ENCODE measurements at regions not wholly inside any gene's neighbourhood (a gene's known extent, or its start where the extent isn't known, plus 50 kb on each side); places are given as distances from the start of the nearest gene placed in this dataset.
A peak's percentile ranks its signal among the peaks of the same experiment; 100 is the strongest.
"Not testable (repeated sequence)": the region's sequence is repeated elsewhere in the genome, so short reads cannot be mapped to it uniquely, and the experiment has no call there.

DNA sequence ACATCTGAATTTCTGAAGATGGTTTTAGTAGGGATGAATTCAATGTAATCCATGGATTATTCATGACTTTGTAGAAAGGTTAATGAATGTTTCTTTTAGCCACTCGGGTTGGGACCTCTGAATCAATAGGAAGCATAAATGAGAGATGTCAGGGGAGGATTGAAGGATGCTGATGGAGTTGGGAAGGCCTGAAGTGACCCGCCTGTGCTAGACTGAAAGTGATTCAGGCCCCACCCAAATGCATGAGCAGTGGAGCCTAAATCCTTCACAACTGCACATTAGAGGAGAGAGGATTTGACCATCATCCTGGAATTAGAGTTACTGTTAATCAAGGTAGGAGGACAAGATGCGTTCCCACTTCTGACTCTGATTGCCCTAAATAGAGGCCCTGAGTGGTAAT lies 162.2 kb upstream of the PTPN20 start:
- DNase-seq = not testable (repeated sequence)

DNA sequence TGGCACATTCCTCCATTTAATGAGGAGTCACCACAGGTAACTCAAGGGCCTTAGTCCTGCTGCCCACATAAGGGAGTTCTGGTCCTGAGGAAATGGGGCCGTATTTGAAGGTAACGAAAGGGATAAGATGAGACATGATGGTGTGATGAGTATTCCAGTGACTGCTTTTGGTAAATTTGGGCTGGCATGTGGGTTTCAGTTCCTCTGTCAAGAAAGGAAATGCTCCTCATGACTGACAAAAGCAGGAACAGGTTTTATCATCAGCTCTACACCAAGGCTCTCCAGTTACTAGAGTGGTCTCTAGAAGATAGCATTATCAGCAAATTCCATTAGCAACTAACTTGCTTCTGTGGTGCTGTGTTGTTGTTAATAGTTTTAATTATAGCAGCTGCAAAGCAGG lies 161.8 kb upstream of the PTPN20 start:
- DNase-seq = not testable (repeated sequence)

DNA sequence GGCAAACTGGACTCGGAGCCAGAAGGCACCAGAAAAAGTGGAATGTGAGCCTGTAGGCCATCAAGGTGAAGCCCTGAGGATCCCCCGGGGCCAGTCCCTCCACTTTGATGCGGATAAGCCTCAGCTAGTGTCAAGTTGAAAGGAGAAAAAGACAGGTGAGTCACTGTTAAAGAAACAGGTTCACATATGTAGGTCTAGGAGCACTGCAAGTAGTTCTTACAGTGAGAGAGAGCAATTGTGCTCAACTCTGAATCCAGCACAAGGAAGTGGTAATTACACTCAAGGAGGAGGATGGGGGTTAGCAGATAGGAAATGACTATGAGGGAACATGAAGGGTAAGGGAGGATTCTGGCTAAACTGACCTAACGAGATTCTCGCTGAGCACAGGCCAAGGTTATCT lies 157.5 kb upstream of the PTPN20 start:
- not testable (repeated sequence) for DNase-seq

DNA sequence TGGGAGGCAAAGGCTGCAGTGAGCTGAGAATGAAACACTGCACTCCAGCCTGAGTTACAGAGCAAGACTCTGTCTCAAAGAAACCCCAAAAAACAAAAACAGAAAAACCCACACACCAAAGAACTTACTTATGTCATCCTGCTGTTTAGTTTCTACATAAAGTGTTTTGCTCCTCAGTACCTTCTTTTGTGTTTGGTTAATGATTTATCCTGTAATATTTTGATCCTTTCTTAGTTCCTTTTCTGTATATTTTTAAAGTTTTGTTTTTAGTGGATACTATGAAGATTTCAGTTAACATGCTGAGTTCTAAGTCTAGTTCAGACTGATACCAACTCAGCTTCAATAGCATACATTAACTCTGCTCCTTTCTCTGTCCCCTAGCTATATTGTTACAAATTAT lies 149.8 kb upstream of the PTPN20 start:
- DNase-seq = not testable (repeated sequence)

DNA sequence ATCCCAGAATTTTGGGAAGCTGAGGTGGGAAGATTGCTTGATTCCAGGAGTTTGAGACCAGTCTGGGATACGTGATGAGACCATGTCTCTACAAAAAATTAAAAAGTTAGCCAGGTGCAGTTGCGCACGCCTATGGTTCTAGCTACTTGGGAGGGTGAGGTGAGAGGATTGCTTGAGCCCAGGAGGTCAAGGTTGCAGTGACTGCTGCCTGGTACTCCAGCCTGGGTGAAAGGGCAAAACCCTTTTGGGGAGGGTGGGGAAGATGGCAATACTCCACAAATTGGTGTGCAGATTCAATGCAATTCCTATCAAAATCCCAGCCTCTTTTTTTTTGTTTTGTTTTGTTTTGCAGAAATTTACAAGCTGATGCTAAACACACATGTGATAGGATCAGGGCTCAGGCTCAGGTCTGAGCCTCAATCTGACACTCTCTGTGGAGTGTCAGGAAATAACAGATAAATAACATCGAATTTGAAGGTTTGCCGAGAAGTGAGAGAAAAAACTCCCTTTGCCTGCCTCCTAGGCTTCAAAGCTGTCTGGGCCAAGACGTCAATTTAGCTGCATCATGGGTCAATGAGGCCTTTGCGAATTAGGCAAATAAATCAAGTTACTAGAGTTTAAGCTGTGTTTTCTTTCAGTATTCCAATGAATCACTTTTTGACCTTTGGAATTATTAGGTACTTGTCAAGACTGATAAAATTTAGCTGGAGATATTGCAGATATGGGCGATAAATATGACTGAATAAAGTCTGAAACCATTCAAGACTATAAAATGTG lies 142.5 kb upstream of the PTPN20 start:
- DNase-seq = not testable (repeated sequence)

DNA sequence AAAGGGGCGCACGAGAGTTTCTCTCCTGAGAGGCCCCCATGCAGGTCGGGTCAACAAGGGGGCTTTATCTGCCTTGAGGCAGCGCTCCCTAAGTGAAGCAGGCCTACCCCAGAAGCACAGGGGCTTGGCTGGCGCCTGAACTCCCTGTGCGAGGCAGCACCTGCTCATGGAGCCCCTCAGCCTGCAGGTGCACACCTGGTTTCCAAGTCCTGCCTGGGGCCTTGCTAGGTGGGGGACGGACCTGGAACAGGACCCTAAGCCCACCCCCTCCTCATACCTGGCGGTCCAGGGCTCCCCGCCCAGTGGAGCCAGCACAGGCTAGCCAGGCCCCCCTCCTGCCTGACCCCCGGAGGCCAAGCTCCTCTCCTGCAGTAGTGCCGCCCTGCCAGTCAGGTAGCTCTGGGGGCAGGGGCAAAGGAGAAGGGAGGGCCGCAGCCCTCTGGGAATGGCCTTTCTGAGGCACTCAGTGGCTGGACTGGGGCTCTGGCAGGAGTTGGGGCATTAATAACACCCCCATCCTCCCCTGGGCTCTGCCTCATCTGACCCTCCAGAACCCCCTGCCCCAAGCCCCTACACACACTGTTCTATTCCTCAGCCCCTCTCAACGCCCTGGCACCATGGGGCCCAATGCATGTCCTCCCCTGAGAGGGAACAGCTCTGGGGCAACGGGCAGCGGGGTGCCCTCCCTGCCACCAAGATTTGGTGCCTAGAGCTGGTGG lies 137.9 kb upstream of the PTPN20 start:
- DNase-seq = not testable (repeated sequence)

DNA sequence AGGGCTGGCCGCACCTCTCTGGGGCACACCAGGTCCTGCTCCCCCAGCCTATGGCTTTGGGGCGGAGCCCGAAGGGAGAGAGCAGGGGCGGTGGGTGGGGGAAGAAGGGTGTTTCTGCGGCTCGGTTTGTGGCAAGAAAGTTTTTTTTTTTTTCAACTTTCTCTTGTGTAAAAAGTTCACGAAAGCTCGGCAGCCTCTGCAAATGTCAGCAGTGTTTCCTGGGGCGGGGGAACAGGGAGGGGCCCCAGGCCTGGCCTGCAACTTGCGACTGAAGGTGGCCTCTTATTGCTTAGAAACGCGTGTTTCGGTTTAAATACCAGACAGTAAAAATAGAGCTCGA lies 137.4 kb upstream of the PTPN20 start:
- DNase-seq = not testable (repeated sequence)

DNA sequence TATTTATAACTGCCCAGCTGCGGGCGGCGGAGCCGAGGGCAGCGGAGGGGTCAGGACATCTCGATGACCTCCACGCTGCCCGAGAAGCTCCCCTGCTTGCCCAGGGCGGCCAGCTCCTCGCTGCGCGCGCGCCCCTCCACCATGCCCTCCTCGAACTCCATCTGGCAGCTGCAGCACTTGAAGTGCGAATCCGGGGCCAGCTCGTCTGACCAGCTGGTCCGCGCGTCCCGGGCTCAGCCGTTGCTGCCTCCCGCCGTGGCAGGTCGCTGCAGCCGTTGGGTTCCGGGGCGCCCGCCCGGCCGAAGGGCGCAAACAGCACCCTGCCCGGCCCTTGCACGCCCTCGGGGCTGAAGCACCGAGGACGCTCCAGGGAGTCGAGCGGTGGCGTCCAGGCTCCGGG lies 136.9 kb upstream of the PTPN20 start:
- DNase-seq = not testable (repeated sequence)

DNA sequence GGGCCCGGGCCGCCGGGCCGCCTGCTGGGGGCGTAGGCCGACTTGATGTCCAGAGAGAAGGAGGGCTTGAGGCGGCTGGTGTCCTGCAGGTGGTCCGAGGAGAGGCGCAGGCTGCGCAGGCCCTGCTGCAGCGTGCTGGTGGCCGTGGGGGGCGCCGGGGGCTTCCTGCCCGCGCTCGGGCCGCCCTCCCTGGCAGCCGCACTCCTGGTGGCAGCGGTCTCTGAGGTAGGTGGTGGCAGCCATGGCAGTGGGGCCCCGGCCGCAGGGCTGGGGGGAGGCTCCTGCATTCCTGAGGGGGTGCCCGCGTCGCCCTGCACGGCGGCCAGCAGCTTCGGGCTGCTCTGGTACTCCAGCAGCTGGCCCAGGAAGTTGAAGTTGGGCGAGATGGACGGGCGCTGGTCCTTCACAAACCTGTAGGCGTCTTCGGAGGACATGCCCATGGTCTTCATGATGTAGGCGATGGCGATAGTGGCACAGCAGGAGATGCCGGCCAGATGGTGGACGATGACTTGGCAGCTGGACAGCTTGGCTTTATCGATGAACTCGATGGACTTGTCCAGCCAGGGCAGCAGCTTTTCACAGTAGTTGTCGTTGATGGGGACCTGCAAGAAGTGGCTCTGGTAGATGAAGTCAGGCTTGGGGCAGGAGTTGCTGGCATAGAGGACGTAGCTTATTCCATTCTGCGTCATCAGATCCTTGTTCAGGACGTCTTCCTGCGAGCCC lies 136.1 kb upstream of the PTPN20 start:
- DNase-seq = not testable (repeated sequence)

DNA sequence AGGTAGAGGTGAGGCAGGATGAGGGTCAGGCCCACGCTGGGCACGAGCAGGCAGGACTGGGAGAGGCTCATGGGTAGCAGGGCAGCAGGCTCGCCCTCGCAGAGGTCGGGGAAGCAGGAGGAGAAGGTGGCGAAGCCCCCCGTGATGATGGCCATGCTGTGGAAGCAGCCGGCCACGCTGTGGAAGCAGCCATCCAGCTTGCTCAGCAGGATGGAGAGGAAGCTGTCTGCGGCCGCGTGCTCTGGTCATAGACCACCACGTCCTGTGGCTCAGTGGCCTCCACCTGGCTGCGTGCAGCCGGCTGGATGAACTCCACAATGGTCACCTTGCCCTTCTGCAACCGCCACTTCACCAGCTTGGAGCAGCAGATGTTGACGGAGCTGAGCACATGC lies 135.6 kb upstream of the PTPN20 start:
- DNase-seq = not testable (repeated sequence)

DNA sequence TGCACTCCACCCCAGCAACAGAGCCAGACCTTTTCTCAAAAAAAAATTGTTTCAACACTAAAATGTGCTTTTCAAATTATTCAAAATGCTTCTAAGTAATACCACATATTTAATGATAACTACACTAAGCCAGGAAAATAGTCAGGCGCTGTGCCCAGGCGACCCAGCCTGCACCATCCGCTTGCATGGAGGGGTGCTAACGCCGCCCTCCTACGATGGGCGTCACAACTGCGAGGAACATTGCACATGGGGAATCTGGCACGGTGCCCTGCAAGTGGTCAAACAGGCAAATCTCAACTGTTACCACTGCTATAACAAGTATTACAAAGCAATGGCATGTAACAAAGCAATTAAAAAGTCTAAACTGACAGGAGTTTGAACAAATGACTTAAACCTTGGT lies 131.7 kb upstream of the PTPN20 start:
- peak; percentile 59 for DNase-seq

DNA sequence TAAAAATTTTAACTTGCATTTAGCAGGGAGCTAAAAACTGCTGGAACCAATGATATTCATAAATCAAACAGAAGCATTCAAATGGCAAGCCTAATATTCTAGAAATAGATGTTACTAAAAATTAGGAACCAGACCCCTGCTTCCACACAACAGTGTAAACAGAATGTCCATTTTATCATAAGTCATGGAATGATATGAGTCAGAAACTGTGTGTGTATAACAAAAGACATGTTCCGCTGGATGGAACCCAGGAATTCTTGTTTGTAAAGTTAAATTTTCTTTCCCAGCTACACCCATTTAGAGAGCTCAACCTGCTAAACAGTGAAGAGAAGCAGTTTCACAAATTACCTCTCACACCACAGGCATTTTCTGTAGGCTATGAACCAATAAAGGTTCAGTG lies 131.1 kb upstream of the PTPN20 start:
- DNase-seq = not testable (repeated sequence)

DNA sequence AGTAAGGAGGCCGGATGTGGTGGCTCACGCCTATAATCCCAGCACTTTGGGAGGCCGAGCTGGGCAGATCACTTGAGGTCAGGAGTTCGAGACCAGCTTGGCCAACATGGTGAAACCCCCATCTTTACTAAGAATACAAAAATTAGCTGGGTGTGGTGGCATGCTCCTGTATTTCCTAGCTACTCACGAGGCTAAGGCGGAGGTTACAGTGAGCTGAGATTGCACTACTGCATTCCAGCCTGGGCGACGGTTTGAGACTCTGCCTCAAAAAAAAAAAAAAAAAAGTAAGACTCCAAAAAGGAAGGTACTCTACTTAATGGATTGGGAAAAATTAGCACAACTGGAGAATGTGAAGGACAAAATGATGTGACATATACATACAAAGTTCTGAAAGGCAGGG lies 130.2 kb upstream of the PTPN20 start:
- not testable (repeated sequence) for DNase-seq

DNA sequence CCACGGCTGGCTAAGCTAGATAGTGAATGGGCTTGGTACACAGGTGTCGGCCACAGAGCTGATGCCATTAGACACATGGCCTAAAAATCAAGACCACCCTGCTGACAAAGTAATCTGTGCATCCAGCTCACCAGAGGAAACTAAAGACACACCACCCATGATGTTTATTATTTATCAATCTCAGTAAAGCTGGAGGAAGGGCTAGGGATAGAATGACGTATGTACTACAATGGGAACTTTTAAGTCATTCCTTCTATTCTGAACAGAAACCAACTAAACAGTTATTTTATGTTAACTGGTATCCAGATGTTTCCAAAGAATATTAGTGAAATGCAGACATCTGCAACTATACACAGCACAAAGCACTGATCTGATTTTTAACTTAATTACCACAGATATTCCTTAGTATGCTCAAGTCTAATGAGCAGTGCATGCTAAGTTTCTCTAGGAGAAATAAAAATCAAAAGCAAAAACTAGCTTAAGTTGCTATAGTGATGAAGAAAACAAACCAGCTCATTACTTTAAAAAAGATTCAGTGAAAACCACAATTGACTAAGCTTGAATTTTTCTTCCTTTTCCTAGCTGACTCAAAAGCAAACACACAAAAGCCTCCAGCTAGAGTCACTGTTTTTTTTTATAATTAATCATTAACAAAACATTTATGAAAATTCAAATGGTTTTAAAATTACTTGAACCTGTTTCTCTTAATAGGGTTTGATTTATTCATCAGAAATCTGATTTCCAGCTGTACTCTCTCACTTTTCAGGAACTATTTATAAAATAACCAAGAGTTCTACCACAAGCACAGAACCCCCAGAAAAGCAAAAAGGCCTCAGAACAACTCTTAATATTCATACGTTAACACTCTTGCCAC lies 129.0 kb upstream of the PTPN20 start:
- not testable (repeated sequence) for DNase-seq

DNA sequence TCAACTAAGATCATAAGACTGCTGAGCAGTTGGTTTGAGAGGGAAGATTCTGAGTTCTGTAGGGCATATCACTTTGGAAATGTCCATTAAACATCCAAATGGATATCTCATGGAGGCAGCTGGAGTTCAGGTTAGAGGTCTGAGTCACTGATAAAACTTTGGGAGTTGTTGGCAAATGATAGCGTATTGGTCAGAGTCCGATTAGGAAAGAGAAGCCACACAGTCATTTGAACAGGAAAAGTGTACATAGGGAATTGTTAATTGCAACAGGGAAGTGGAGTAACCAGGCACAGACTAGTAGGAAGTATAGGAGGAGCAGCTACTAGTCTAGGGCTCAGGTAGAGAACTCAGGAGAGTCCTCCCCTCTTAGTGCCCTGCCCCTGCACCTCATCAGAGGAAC lies 126.6 kb upstream of the PTPN20 start:
- DNase-seq = not testable (repeated sequence)

DNA sequence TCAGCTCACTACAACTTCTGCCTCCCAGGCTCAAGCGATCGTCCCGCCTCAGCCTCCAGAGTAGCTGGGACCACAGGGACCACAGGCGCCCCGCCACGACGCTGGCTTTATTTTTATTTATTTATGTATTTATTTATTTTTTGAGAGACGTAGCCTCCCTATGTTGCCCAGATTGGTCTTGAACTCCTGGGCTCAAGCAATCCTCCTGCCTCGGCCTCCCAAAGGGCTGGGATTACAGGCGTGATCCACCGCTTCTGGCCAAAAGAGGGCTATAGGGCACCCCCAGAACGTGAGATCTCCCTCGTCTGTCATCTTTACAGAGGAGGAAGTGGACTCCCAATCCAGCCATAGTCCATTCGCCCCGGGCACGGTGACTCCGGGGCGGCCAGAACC lies 125.1 kb upstream of the PTPN20 start:
- DNase-seq = not testable (repeated sequence)

DNA sequence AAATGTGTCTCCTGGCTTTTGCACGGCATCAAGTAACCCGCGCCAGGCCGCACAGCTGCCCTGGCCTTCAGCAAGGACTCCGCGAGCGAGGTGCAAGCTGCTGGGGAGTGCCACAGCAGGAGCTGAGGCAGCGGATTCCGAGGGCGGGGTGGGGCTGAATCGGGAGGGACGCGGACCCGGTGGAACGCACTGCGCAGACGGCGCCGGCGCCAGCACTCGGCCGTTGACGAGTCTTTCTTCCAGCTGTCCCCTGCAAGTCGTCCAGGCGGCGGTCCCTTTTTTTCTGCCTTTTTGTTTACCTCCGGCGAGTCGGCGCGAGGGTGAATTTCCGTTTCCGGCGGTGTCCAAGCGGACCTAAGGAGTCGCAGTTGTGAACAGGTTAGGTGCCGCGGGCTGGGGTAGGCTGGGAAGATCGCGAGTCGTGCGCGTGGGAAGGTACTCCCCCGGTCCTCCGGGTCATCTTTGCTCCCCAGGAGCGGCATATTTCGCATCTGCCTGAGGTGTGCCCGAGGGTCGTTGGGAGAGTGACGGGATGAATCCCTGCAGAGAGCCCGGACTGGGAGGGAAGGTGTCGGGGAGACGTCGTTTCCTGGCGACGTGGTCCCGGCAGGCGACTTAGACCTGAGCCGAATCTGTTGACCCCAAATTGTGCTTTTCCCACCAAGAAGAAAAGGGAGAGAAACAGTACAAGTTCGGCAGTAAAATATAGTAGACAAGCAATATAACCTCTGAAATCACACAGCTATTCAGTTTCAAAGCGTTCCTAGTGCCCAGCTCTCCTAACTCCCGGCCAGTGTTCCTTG lies 124.5 kb upstream of the PTPN20 start:
- peak; percentile 68 for DNase-seq

DNA sequence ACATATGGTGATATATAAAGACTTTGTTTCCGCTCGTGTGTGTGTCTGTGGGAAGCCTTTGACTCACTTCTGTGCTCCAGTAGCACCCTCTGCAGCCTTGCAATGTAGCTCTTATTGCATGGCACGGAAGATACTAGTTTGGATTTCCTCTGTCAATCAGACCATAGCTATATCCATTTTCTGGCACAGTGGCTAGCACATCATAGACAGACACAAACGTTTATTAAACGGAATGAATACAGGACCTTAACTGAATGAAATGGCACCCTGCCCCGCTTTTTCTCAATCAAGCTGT lies 124.0 kb upstream of the PTPN20 start:
- peak; percentile 33 for DNase-seq

DNA sequence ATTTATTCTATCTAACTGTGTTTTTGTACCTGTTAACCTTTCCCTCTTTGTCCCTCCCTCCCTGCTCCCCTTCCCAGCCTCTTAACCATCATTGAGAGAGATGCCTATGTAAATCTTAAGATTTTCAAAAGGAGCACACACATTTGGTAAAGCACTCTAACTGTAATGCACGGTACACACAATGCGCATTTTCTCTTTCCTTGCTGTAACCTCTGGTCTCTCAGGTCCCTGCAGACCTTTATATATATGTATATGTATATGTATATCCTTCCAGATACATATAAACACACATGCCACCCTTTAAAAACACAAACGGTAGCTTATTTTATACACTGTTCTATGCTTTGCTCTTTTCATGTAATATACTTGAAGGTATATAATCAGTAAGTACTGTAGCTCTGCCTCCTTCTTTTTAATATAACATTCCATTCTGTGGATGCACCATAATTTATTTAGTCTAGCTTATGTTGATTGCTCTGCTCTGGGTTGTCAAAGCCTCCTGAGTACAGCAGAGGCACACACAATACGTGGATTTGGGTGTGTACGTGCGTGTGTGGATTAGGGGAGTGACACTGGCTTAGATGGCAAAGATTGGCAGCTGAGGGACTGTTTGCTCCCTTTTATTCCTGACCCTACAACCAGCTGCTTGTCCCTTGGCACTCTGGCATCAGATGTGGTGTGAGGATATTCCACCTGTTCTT lies 118.4 kb upstream of the PTPN20 start:
- not testable (repeated sequence) for DNase-seq

DNA sequence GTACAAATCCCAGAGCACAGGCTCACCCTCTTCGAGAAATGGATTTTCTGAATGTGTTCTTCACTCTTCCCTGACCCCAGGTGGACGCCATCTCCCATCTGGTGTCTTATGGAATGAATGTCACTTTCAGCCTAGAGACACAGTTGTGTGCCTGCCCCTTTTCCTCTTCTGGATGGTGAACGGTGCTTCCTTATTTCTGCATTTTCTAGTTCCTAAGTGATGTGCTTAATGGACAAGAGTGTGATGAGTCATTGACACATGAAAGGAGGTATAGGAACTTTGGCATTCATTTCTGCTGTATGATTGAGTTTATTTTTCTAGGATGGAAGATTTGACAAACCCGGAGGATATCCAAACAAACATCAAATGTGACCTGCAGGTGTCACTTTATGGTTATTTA lies 114.9 kb upstream of the PTPN20 start:
- not testable (repeated sequence) for DNase-seq

All from muscle of arm (tissue), 1 donor.